SK-N-SH treated with all-trans-retinoic acid at 6 μM for 48 hours (cell line): ENCODE measurements at regions not wholly inside any gene's neighbourhood (a gene's known extent, or its start where the extent isn't known, plus 50 kb on each side); places are given as distances from the start of the nearest gene placed in this dataset.
"Not testable (repeated sequence)": the region's sequence is repeated elsewhere in the genome, so short reads cannot be mapped to it uniquely, and the experiment has no call there.

Experiments
- ARNTL ChIP-seq: fragments of 450-650 bp; formaldehyde crosslinking; IDR thresholded peaks from 2 replicates; pipeline ENCODE4 v1.5.0; 2020; ENCODE audit warnings: low read depth, mild to moderate bottlenecking, moderate library complexity, borderline replicate concordance
- CSDC2 ChIP-seq: fragments of 250-450 bp; sonication (Bioruptor Pico); IDR thresholded peaks from 2 replicates; pipeline ENCODE4 v1.5.0; 2020; ENCODE audit warnings: mild to moderate bottlenecking, moderate library complexity

GRCh38 chr2:211025089-211025488, 468.7 kb downstream of the CPS1 start:
- TF ChIP-seq ARNTL, CSDC2 (CRISPR knock-in tag): not testable (repeated sequence)
